ENCODE measurements at regions not wholly inside any gene's neighbourhood (a gene's known extent, or its start where the extent isn't known, plus 50 kb on each side); places are given as distances from the start of the nearest gene placed in this dataset.

- TF ChIP-seq, protein P1, sequence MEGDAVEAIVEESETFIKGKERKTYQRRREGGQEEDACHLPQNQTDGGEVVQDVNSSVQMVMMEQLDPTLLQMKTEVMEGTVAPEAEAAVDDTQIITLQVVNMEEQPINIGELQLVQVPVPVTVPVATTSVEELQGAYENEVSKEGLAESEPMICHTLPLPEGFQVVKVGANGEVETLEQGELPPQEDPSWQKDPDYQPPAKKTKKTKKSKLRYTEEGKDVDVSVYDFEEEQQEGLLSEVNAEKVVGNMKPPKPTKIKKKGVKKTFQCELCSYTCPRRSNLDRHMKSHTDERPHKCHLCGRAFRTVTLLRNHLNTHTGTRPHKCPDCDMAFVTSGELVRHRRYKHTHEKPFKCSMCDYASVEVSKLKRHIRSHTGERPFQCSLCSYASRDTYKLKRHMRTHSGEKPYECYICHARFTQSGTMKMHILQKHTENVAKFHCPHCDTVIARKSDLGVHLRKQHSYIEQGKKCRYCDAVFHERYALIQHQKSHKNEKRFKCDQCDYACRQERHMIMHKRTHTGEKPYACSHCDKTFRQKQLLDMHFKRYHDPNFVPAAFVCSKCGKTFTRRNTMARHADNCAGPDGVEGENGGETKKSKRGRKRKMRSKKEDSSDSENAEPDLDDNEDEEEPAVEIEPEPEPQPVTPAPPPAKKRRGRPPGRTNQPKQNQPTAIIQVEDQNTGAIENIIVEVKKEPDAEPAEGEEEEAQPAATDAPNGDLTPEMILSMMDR (IDR thresholded peaks at IDR 0.05; ENCODE audit: low read depth, low read length), result no peak
- no peak for DNase-seq (ENCODE audit: extremely low read depth, low read depth)
Observed at GRCh38 chr5:148760945-148761638, 65.3 kb upstream of the ADRB2 start.

GRCh38 chr5:148763996-148764395 is 62.4 kb upstream of the ADRB2 start:
- TF ChIP-seq, protein P1 (IDR thresholded peaks at IDR 0.05; ENCODE audit: low read depth, low read length), result no peak
- no peak for DNase-seq (ENCODE audit: extremely low read depth, low read depth)

GRCh38 chr5:148765061-148765460 is 61.4 kb upstream of the ADRB2 start:
- no peak for DNase-seq (ENCODE audit: extremely low read depth, low read depth)
- TF ChIP-seq, protein P1 (IDR thresholded peaks at IDR 0.05; ENCODE audit: low read depth, low read length), result no peak

DNA sequence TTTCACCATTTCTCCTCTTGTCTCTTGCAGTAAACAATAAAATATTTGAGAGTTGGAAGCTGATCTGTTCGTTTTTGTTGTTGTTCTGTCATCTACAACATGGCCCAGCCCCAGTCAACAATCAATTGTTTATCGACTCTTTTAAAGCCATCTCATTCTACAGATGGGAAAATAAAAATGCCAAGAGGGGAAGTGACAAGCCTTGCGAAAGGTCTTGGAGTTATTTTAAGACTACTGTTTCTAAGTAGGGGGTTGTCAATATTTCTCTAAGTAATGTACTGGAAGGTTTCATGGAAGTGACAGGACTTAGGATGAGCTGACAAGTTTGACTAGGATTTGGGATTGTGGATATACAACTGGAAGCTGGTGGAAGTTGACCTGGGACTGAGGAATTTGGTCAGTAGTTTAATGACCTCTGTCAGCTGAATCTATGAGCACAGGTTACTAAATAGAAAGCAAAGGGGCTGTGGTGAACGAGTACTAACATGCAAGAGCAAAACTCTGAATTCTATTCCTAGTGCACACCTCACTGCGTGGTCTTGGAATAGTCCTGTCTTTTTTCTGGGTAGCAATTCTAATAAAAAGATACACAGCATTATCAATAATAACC is 57.5 kb upstream of the ADRB2 start:
- DNase-seq (ENCODE audit: extremely low read depth, low read depth), result no peak
- TF ChIP-seq, protein P1 (IDR thresholded peaks at IDR 0.05; ENCODE audit: low read depth, low read length), result no peak

DNA sequence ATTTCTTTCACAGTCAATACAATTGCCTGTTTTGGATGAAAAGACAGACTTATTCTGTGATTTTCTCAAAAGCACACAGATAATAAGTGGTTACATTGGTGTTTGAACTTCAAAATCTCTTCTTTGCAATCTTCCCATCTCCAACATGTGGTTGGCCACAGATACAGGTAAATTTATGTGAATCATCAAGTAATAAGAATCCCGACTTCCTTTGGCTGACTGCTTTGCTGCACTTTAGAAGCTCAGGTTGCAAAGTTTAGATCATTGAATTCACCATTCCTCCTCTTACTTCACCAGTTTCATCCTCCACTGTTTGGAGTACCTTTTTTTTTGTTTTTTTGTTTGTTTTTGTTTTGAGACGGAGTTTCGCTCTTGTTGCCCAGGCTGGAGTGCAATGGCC is 56.5 kb upstream of the ADRB2 start:
- DNase-seq (ENCODE audit: extremely low read depth, low read depth), result no peak
- TF ChIP-seq, protein P1 (IDR thresholded peaks at IDR 0.05; ENCODE audit: low read depth, low read length), result no peak

GRCh38 chr5:148774313-148774712 is 52.1 kb upstream of the ADRB2 start:
- no peak for DNase-seq (ENCODE audit: extremely low read depth, low read depth)
- TF ChIP-seq, protein P1 (IDR thresholded peaks at IDR 0.05; ENCODE audit: low read depth, low read length), result no peak

DNA sequence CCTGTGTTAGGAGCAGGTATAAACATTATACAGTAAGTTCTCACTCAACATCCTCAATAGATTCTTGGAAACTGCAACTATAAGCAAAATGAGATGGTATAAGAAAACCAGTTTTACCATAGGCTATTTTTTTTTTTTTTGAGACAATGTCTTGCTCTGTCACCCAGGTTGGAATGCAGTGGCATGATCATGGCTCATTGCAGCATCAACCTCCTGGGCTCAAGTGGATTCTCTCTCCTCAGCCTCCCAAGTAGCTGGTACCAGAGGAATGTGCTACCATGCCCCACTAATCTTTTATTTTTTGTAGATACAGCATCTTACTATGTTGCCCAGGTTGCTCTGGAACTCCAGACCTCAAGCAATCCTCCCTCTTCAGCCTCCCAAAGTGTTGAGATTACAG is 50.1 kb upstream of the ADRB2 start:
- TF ChIP-seq, protein P1 (IDR thresholded peaks at IDR 0.05; ENCODE audit: low read depth, low read length), result no peak
- DNase-seq (ENCODE audit: extremely low read depth, low read depth), result no peak
